ENCODE measurements at regions not wholly inside any gene's neighbourhood (a gene's known extent, or its start where the extent isn't known, plus 50 kb on each side); places are given as distances from the start of the nearest gene placed in this dataset.

GRCh38 chr2:173855661-173856060 is 109.5 kb downstream of the SP3 start:
- POLR2A ChIA-PET = no interaction called here
- H3K9me3 Mint-ChIP-seq = no peaks in the 10 kb centered on the region
- DNase-seq = no peak
- CTCF ChIA-PET = no interaction called here
- H3K27me3 Mint-ChIP-seq = peaks cover 11% of the 10 kb centered on the region
- peaks cover 6% of the 10 kb centered on the region for H3K4me1 Mint-ChIP-seq
- H3K27ac Mint-ChIP-seq = no peak overlapping the region
- H3K4me3 Mint-ChIP-seq = no peak overlapping the region
- no peaks in the 10 kb centered on the region for H3K36me3 Mint-ChIP-seq (ENCODE audit: low read depth)

All from activated CD4-positive, alpha-beta memory T cell treated with anti-CD3 and anti-CD28 coated beads, Interleukin-2, amount 10 ng/mL, durations not matched to agents 7 days and 5 days (primary cell).